ENCODE measurements at regions not wholly inside any gene's neighbourhood (a gene's known extent, or its start where the extent isn't known, plus 50 kb on each side); places are given as distances from the start of the nearest gene placed in this dataset.

GRCh38 chr21:20729376-20729775 is 268.8 kb upstream of the NCAM2 start:
- CTCF ChIA-PET: no interaction called here
- ATAC-seq (no peak), DNase-seq (ENCODE audit: low read depth, low spot score) (no peak)
- H3K4me3 ChIP-seq (ENCODE audit: low read depth in 2 of 2, low read length in 2 of 2): no peak overlapping the region
- H3K27me3 ChIP-seq (ENCODE audit: control insufficient read depth, insufficient read depth, low read length): no peaks in the 10 kb centered on the region
- no peak for TF ChIP-seq POLR2AphosphoS5 (IDR thresholded peaks at IDR 0.05; ENCODE audit: low read depth, low read length)
- no peak for TF ChIP-seq SIN3A (IDR thresholded peaks at IDR 0.05; ENCODE audit: borderline replicate concordance, insufficient read depth, low read depth, low read length)
- no peak for TF ChIP-seq TCF7L2 (IDR thresholded peaks at IDR 0.05; ENCODE audit: low read depth, low read length)
- TF ChIP-seq CTCF (IDR thresholded peaks at IDR 0.05): no peak
- TF ChIP-seq REST (IDR thresholded peaks at IDR 0.05; ENCODE audit: insufficient read depth in 1 of 2, low read depth in 2 of 2, low read length in 1 of 2): no peak
- POLR2A ChIA-PET: no interaction called here
- H3K4me1 ChIP-seq (ENCODE audit: control insufficient read depth, insufficient read depth, low read length): no peaks in the 10 kb centered on the region
- no peaks in the 10 kb centered on the region for H3K36me3 ChIP-seq (ENCODE audit: control insufficient read depth, insufficient read depth, low read length)
- intact Hi-C loops (cut with micrococcal nuclease; ENCODE audit: unreplicated experiment) (no loop called here), in situ Hi-C loops (cut with HindIII; ENCODE audit: low pct_unique_long_range_greater_than_20kb, low sequenced_read_pairs) (no loop called here)
- H3K27ac ChIP-seq (ENCODE audit: low read length): no peak overlapping the region
- BruUV-seq (replicated peaks): no TSS peak
- H3K9me3 ChIP-seq (ENCODE audit: control insufficient read depth, insufficient read depth, low read depth, low read length): no peaks in the 10 kb centered on the region

- Histone ChIP-seq H3K27me3 (ENCODE audit: control insufficient read depth, insufficient read depth, low read length) (no peaks in the 10 kb centered on the region), H3K36me3 (ENCODE audit: control insufficient read depth, insufficient read depth, low read length) (no peaks in the 10 kb centered on the region), H3K27ac (ENCODE audit: low read length) (no peak overlapping the region), H3K4me3 (ENCODE audit: low read depth in 2 of 2, low read length in 2 of 2) (no peak overlapping the region), H3K4me1 (ENCODE audit: control insufficient read depth, insufficient read depth, low read length) (no peaks in the 10 kb centered on the region), H3K9me3 (ENCODE audit: control insufficient read depth, insufficient read depth, low read depth, low read length) (no peaks in the 10 kb centered on the region)
- ATAC-seq (no peak), DNase-seq (ENCODE audit: low read depth, low spot score) (no peak)
- ChIA-PET CTCF (no interaction called here), POLR2A (no interaction called here)
- intact Hi-C loops (cut with micrococcal nuclease; ENCODE audit: unreplicated experiment): no loop called here
- BruUV-seq (replicated peaks): no TSS peak
- TF ChIP-seq SIN3A (IDR thresholded peaks at IDR 0.05; ENCODE audit: borderline replicate concordance, insufficient read depth, low read depth, low read length) (no peak), POLR2AphosphoS5 (IDR thresholded peaks at IDR 0.05; ENCODE audit: low read depth, low read length) (no peak), REST (IDR thresholded peaks at IDR 0.05; ENCODE audit: insufficient read depth in 1 of 2, low read depth in 2 of 2, low read length in 1 of 2) (no peak), TCF7L2 (IDR thresholded peaks at IDR 0.05; ENCODE audit: low read depth, low read length) (no peak), CTCF (IDR thresholded peaks at IDR 0.05) (no peak)
- in situ Hi-C loops (cut with HindIII; ENCODE audit: low pct_unique_long_range_greater_than_20kb, low sequenced_read_pairs): no loop called here
Observed at GRCh38 chr21:20730441-20730840, 267.8 kb upstream of the NCAM2 start.
